NCI-H345 treated with DMSO at 0.1 percent for 48 hours (cell line): ENCODE measurements at regions not wholly inside any gene's neighbourhood (a gene's known extent, or its start where the extent isn't known, plus 50 kb on each side); places are given as distances from the start of the nearest gene placed in this dataset.
A peak's percentile ranks its signal among the peaks of the same experiment; 100 is the strongest.
"Not testable (repeated sequence)": the region's sequence is repeated elsewhere in the genome, so short reads cannot be mapped to it uniquely, and the experiment has no call there.

Source experiments
- DNase-seq: peaks from one replicate; lab custom pipeline; 2025; ENCODE audit not compliant: unreplicated experiment; lab: John Stamatoyannopoulos, UW

- no peak for DNase-seq
Observed at GRCh38 chr1:60283690-60284089, 210.1 kb upstream of the C1orf87 start.

DNA sequence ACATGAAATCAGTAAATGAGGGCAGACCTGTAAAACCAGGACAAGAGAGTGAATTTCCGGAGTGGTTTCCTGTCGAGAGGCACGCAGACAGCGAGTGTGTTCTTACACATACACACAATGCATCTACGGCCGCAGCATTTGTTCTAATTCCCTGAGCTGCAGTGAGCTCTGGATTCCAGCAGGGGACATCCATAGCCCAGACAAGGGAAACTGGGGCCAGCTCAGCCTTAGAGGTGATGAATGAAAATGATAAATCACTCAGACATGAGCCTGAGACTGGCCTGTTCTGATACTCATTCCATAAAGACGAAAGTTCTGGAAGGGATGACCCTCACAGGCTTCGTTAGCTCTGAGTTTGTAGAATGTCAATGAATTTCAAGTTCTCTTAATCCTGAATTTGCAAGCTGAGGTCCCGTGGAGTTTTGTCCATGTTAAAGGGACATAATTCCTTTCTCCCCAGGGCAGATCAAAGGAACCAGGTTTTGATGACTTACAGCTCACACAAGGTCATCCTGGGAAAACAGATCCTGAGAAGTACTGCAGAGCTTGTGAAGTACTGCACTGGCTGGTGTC is 207.9 kb upstream of the C1orf87 start:
- peak; percentile 35 for DNase-seq

DNA sequence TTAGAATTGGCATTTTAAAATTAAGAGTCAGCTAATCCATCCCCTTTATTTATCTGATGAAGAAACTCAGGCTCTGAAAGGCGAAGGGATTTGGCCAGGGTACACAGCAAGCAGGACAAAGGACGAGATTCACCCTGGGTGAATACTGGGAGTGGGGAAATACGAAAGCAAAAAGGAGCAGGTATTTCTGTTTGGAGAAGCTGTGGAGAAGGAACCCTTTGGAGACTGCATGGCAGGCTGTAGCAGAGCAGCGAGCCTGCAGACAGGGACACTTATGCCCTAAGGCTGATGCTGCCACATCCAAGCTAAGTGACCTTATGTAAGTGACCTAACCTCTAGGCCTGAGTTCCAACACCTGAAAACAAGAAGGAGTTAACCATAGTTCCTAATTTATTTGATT is 207.2 kb upstream of the C1orf87 start:
- DNase-seq = no peak

- no peak for DNase-seq
Observed at GRCh38 chr1:60280256-60280655, 206.7 kb upstream of the C1orf87 start.

GRCh38 chr1:60279798-60280197 is 206.2 kb upstream of the C1orf87 start:
- DNase-seq = no peak

- DNase-seq = no peak
Observed at GRCh38 chr1:60277269-60277668, 203.7 kb upstream of the C1orf87 start.

- no peak for DNase-seq
Observed at GRCh38 chr1:60274422-60275290, 201.1 kb upstream of the C1orf87 start.

DNA sequence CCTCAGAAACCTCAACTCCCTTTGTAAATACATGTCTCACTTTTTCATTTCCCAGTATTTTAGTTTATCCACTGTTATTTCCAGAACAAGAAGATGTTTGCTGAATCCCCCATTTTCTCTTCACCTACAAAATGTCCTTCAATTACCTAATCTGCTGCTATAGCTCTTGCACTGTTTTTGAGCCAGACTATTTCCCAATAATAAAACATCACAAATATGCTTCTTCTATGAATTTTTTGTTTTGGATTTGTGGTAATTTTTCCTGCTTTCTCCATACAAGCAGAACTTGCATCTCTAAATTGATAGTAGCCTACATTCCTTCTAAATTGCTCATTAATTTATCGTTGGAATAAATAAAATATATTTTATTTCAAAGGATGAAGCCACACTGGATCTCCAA is 199.6 kb upstream of the C1orf87 start:
- no peak for DNase-seq

GRCh38 chr1:60271041-60271440 is 197.5 kb upstream of the C1orf87 start:
- DNase-seq = no peak

DNA sequence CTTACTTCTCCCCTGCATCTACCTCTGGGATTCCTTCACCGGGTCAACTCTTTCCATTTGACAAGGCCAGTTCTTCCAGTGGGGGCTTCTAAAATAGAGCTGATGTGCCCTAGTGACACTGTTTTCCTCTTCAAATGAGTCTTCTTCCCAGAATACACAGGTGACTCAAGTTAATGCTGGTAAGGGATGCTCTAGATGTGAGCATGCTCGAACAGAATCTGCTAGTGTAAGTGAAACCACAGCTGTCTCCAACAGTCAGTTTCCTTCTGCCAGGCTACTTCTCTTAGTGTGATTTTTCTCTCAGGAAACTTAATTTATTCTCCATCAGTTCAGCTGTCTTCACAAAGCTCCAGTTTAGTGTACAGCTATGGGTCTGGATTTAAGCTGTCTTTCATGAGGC is 194.9 kb upstream of the C1orf87 start:
- DNase-seq = no peak

DNA sequence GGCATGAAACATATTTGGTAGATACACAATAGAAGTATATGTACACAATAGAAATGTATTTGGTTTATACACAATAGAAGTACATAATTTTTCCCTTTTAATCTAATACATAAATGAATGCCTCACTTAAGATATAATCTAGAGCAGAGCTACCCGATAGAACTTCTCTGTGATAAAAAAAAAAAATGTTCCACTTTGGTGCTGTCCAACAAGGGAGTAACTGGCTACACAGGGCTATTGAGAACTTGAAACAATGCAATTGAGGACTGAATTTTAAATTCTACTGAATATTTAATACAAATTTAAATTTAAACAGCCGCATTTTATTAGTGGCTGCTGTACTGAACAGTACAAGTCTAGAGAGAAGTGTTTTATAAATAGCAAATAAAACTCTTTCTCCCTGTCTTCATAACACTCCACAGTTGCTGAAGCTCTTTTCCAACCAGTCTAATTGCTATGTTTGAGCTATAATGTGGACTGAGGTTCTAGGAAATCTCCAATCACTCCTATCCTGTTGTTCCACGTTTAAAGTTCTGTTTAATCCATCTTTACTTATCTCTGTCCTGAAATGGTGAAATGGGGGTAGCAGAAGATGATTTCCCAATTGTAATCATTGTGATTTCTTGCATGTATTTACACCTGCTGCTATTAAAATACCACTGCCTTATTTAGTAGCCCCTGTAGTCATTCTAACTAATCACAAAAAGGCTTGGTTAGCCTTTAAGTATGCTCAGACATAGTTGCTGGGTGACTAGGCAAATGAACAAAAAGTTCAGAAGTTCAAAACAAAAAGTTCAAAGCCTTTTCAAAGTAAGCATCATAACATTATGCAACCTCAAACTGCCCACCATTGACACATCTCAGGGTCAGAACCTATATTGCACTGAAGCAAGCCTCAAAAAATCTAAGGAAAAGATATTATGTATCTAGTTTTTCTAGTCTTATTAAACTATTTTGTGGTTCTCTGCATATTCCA is 192.3 kb upstream of the C1orf87 start:
- no peak for DNase-seq

DNA sequence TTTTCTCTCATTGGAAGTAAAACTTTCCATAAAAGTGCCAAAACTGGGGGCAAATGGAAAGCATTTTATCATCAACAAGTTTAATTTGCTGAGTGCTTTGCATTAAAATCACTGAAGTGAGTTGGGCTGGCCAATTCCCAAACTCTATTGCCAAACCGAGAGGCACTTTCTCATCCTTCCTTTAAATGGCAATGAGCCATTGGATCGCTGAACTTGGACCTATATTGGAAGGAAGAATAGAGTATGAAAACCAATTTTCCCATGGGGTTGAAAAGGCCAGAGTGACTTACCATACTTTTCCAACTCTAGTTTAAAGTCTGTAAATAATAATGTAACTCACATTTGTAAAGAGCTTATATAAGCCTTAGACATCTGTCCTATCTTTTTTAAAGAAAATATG is 189.1 kb upstream of the C1orf87 start:
- no peak for DNase-seq

GRCh38 chr1:60257531-60257930 is 184.0 kb upstream of the C1orf87 start:
- DNase-seq = no peak

DNA sequence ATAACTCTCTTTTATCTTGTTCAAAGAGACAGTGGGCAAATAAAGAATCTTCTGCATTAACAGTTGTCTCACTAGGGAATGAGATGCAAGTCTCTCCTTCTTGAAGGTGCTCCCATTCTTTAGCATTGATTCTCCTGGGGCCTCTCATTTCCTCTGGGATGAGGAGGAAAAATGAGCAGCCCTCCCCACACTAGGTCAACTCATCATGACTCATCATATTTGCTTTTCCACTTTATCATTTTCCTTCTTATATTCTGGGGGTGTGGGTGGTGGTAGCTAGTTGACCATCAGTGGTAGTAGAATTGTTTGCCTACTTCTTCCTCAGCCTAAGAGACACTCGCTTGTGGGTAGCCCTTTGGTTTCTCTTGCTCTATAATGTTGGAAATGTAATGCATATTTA is 182.0 kb upstream of the C1orf87 start:
- DNase-seq = no peak

DNA sequence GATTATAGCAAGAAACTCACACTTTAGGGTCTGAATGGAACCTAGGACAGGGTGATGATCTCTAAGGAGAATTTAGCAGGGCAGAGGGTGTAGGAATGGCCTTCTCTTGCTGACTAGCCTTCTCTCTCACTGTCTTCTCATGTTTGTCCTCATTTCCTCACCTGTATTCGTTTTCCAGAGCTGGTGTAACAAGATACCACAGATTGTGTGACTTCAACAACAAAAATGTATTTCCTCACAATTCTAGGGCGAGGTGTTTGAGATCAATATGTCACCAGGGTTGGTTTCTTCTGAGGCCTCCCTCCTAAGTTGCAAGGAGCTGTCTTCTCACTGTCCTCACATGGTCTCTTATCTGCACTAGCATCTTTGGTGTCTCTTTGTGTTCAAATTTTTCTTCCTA is 177.9 kb upstream of the C1orf87 start:
- DNase-seq = no peak

GRCh38 chr1:60247467-60247866 is 173.9 kb upstream of the C1orf87 start:
- DNase-seq = not testable (repeated sequence)

DNA sequence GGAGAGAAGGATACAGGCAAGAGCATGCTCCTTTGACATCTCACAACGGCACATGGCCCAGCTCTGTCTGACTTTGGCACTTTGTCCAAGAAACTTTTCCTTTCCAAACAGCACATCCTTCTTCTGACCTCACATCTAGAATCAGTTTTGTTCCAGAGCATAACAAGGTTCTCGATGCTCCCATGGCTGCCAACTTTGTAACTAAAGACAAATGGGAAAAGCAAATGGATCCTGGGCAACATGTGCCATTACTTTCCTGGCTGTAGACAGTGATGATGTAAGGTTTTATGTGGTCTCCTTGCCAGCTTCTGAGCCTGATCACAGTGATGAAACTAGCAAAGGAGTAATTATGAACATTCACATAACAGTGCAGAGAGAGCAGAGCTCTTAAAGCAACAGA is 171.8 kb upstream of the C1orf87 start:
- no peak for DNase-seq

- no peak for DNase-seq
Observed at GRCh38 chr1:60244906-60245305, 171.3 kb upstream of the C1orf87 start.

- DNase-seq = no peak
Observed at GRCh38 chr1:60235275-60235674, 161.7 kb upstream of the C1orf87 start.

- DNase-seq = no peak
Observed at GRCh38 chr1:60234776-60235175, 161.2 kb upstream of the C1orf87 start.

GRCh38 chr1:60229821-60230220 is 156.3 kb upstream of the C1orf87 start:
- no peak for DNase-seq
